Kidney (tissue), 13 donors: ENCODE measurements at regions not wholly inside any gene's neighbourhood (a gene's known extent, or its start where the extent isn't known, plus 50 kb on each side); places are given as distances from the start of the nearest gene placed in this dataset.

Experiments used
- DNase-seq, 5 donors: peaks; one replicate each; pipeline ENCODE4 v3.0.0-alpha.2; 2013 to 2020
- FAIRE-seq: peaks from 2 replicates; lab custom pipeline; 2012; peaks lifted over from hg19 to GRCh38; lab: Jason Lieb, UNC
- H3K27ac ChIP-seq, 2 donors: one replicate each; pipeline ENCODE4 v1.7.0; 2013; ENCODE audit warnings: low read depth in 2 of 2, low read length in 2 of 2, inconsistent platforms in 1 of 2
- H3K27me3 ChIP-seq: one replicate; pipeline ENCODE4 v1.7.1; 2013; ENCODE audit warnings: low read length, inconsistent platforms; ENCODE audit not compliant: control insufficient read depth, insufficient read depth
- H3K36me3 ChIP-seq, 3 donors: one replicate each; pipeline versions ENCODE4 v1.7.0 to v1.7.1; 2013; ENCODE audit warnings: low read length in 3 of 3, control low read depth in 1 of 3, inconsistent platforms in 1 of 3; ENCODE audit not compliant: insufficient read depth in 3 of 3, control insufficient read depth in 2 of 3
- H3K4me1 ChIP-seq, 3 donors: one replicate each; pipeline versions ENCODE4 v1.7.0 to v1.7.1; 2013; ENCODE audit warnings: low read length in 3 of 3, inconsistent platforms in 1 of 3, low read depth in 1 of 3; ENCODE audit not compliant: control insufficient read depth in 2 of 3, insufficient read depth in 2 of 3
- H3K4me3 ChIP-seq, 3 donors: one replicate each; pipeline versions ENCODE4 v1.7.0 to v1.8.1; 2013; ENCODE audit warnings: low read length in 3 of 3, control low read depth in 1 of 3, inconsistent platforms in 1 of 3
- H3K9ac ChIP-seq, 3 donors: one replicate each; pipeline versions ENCODE4 v1.7.0 to v1.7.1; 2013; ENCODE audit warnings: low read length in 3 of 3, control low read depth in 1 of 3, inconsistent platforms in 1 of 3
- H3K9me3 ChIP-seq, 3 donors: one replicate each; pipeline versions ENCODE4 v1.7.0 to v1.7.1; 2013; ENCODE audit warnings: low read length in 3 of 3, control low read depth in 1 of 3, inconsistent platforms in 1 of 3; ENCODE audit not compliant: control insufficient read depth in 2 of 3, insufficient read depth in 1 of 3
- intact Hi-C: fragments of 100-400 bp; cut with DNase I; formaldehyde crosslinking; loops from one replicate; pipeline ENCODE4 v1.11.1; 2022
- TF ChIP-seq, protein P1 (sequence below): IDR thresholded peaks from 3 replicates; pipeline ENCODE4 v1.5.1; 2012; ENCODE audit warnings: mild to moderate bottlenecking, moderate library complexity, borderline replicate concordance; ENCODE audit not compliant: insufficient read depth; ENCODE audit errors: extremely low read depth
- donor health status: control.
- donor health status: control.
- donor health status: control.
- donor health status: control.
- donor health status: control.
- donor health status: DM: yes; HTN: yes; CAD: no.
- donor health status: Normal renal cell carcinoma (clear cell type).

DNA sequence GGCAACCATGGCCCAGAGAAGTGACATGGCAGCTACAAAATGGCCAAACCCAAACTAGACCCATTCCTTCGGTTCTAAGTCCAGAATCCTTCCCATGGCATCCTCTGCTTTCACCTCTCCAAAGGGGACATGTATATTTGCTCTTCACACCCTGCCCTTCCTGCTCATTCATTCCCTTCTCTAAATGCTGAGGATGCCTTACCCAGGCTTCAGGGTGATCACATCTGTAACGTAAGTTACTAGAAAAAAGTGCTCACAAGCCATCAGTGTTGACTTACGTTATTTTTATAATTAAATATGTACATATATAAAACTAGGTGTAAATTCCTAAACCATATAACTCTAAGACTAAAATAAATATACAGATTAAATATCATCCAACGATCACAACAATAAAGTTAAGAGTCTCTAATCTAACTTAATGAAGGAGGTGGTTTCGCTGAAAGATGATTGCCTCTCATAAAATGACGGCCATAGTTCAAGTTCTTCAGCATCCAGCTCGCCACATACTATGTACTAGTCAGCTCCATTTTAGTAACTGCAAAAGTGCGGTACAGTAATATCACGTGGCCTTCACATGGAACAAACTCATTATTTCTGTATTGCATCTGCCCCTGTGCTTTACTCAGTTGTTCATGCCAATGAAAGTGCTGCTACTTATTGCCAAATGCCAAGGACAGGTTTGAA, 74.6 kb downstream of the TENT5C start:
- no peaks in the 10 kb centered on the region for H3K9me3 ChIP-seq
- intact Hi-C loops: no loop called here
- no peaks in the 10 kb centered on the region for H3K27me3 ChIP-seq
- peaks cover 0 to 3% (median 0%) of the 10 kb centered on the region in 3 donors for H3K4me1 ChIP-seq
- DNase-seq: no peak
- H3K9ac ChIP-seq: no peak overlapping the region
- no peak overlapping the region for H3K27ac ChIP-seq
- TF ChIP-seq, protein P1, sequence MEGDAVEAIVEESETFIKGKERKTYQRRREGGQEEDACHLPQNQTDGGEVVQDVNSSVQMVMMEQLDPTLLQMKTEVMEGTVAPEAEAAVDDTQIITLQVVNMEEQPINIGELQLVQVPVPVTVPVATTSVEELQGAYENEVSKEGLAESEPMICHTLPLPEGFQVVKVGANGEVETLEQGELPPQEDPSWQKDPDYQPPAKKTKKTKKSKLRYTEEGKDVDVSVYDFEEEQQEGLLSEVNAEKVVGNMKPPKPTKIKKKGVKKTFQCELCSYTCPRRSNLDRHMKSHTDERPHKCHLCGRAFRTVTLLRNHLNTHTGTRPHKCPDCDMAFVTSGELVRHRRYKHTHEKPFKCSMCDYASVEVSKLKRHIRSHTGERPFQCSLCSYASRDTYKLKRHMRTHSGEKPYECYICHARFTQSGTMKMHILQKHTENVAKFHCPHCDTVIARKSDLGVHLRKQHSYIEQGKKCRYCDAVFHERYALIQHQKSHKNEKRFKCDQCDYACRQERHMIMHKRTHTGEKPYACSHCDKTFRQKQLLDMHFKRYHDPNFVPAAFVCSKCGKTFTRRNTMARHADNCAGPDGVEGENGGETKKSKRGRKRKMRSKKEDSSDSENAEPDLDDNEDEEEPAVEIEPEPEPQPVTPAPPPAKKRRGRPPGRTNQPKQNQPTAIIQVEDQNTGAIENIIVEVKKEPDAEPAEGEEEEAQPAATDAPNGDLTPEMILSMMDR: no peak
- H3K36me3 ChIP-seq: no peaks in the 10 kb centered on the region
- H3K4me3 ChIP-seq: no peak overlapping the region
- no peak for FAIRE-seq

DNA sequence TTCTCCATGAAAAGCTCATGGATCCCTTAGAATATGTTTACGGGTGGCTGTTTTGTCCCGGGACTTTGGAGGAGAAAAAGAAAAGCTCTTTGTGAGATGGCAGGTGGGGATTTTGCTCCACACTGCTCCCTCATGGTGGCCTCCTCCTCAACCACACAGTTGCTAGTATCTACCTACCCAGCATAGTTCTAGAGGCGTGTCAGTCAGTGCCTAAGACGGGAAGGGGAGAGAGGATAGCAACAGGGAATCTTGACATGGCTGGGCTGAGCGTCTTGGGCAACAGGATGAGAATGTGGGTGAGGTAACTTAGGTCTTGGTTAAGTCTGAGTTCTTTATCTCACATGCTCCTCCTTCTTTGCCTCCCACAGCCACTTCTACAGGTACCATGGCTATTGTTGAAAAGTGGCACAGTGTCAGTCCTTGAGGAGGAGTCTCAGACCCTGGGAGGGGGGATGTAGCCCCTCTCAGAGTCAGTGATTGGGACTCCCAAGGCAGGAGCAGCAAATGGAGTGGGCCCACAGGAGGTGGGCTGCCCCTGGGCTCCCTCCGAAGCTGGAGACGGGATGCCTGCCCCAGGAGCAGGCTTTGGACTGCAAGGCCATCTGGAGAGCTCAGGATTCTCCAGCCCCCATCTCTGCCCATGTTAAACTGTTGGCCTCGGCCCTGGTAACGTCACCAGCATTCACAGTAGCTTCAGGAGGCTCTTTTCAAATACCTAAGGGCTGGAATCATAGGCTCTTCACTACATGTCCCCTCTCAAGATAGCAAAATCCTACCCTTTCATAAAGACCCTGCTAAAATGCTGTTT, 75.4 kb downstream of the TENT5C start:
- H3K9me3 ChIP-seq: no peaks in the 10 kb centered on the region
- intact Hi-C loops: no loop called here
- TF ChIP-seq, protein P1: no peak
- H3K4me1 ChIP-seq: peaks cover 0 to 5% (median 0%) of the 10 kb centered on the region in 3 donors
- FAIRE-seq: no peak
- H3K4me3 ChIP-seq: no peak overlapping the region
- H3K9ac ChIP-seq: no peak overlapping the region
- no peak overlapping the region for H3K27ac ChIP-seq
- no peaks in the 10 kb centered on the region for H3K36me3 ChIP-seq
- DNase-seq: no peak
- H3K27me3 ChIP-seq: no peaks in the 10 kb centered on the region

DNA sequence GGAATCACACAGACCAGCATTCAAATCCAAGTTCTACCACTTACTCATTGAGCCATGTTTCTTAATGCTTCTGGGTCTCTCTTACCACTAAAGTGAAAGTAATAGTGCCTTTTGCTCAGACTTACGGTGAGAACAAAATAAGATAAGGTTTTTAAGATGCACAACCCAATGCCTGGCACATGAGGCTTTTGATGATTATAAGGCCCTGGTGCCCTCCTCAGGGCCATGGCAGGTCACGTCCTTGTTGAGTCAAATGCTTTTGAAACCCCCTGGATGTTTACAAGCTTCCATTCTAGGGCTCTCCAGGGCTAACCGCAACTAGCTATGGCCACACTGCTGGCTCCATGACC, 76.0 kb downstream of the TENT5C start:
- no peak for FAIRE-seq
- H3K27ac ChIP-seq: no peak overlapping the region

More for the DNA sequence above, 76.0 kb downstream of the TENT5C start:
- Histone ChIP-seq H3K4me3 (no peak overlapping the region), H3K9me3 (no peaks in the 10 kb centered on the region), H3K9ac (no peak overlapping the region), H3K27me3 (no peaks in the 10 kb centered on the region), H3K4me1 (peaks cover 0 to 7% (median 0%) of the 10 kb centered on the region in 3 donors), H3K36me3 (no peaks in the 10 kb centered on the region)
- intact Hi-C loops: no loop called here
- TF ChIP-seq, protein P1: no peak
- DNase-seq: no peak
